HCT116 (cell line): ENCODE measurements at regions not wholly inside any gene's neighbourhood (a gene's known extent, or its start where the extent isn't known, plus 50 kb on each side); places are given as distances from the start of the nearest gene placed in this dataset.

Experiments
- ATAC-seq: fragments of 200-7000 bp; cut with Tn5 transposase; 2 replicates; pipeline ENCODE4 v1.9.1; 2020; ENCODE audit warnings: mild to moderate bottlenecking, moderate library complexity
- BruUV-seq: library from RNA; stranded (reverse); fragments of 400-500 nt; replicated peaks from 2 replicates; lab custom pipeline; 2021; lab: Mats Ljungman, UMichigan
- CTCF ChIA-PET: fragments of 300-600 bp; sonication (Branson Sonifier 250); formaldehyde crosslinking; loops from one replicate; lab custom pipeline; 2021; ENCODE audit warnings: antibody characterized with exemption; lab: Charles Lee
- POLR2A ChIA-PET: fragments of 300-600, 350-600 bp; sonication (Branson Sonifier 250); formaldehyde crosslinking; loops from one replicate; lab custom pipeline; 2021; ENCODE audit warnings: antibody characterized with exemption; lab: Charles Lee
- RAD21 ChIA-PET, 2 experiments: fragments of 300-600 bp; sonication (Branson Sonifier 250); formaldehyde crosslinking; loops; one replicate each; lab custom pipeline; 2023; ENCODE audit warnings: low total read pairs in 2 of 2; ENCODE audit not compliant: uncharacterized antibody in 2 of 2, unreplicated experiment in 2 of 2, low non-redundant PET in 1 of 2; lab: Charles Lee
- DNase-seq: peaks from one replicate; pipeline ENCODE4 v3.0.0-alpha.2; 2010; ENCODE audit warnings: low read depth, low spot score
- H2AFZ ChIP-seq: fragments of 200-600 bp; shearing (Covaris generic), sonication (generic); 2 replicates; pipeline ENCODE4 v1.6.1; 2017; ENCODE audit warnings: low read depth, mixed run types, mixed read lengths, antibody characterized with exemption, low read length; ENCODE audit not compliant: poor library complexity, severe bottlenecking
- H3K27ac ChIP-seq: 2 replicates; pipeline ENCODE4 v1.5.1; 2012; ENCODE audit warnings: low read depth, low read length
- H3K27me3 ChIP-seq: fragments of 200-600 bp; sonication (generic); 2 replicates; pipeline ENCODE4 v1.6.1; 2016; ENCODE audit warnings: mixed run types, low read length, mixed read lengths; ENCODE audit not compliant: insufficient read depth
- H3K36me3 ChIP-seq, 2 experiments: fragments of 200-500 bp in 1 of 2; fragments of 200-600 bp in 1 of 2; sonication (Bioruptor generic) in 1 of 2; sonication (generic) in 1 of 2; 2 replicates each; pipeline versions ENCODE4 v1.5.1 to v1.6.1; 2014 to 2016; ENCODE audit warnings: low read length in 2 of 2, inconsistent platforms in 1 of 2, mixed read lengths in 1 of 2, mixed run types in 1 of 2; ENCODE audit not compliant: insufficient read depth in 2 of 2, control insufficient read depth in 1 of 2
- H3K4me1 ChIP-seq, 2 experiments: fragments of 200-600 bp in 1 of 2; sonication (generic) in 1 of 2; 2 replicates each; pipeline versions ENCODE4 v1.5.1 to v1.6.1; 2012 to 2017; ENCODE audit warnings: low read length in 2 of 2, inconsistent platforms in 1 of 2, mild to moderate bottlenecking in 1 of 2, mixed read lengths in 1 of 2, mixed run types in 1 of 2, moderate library complexity in 1 of 2; ENCODE audit not compliant: insufficient read depth in 2 of 2, control insufficient read depth in 1 of 2
- H3K4me2 ChIP-seq: fragments of 200-600 bp; sonication (generic); 2 replicates; pipeline ENCODE4 v1.6.1; 2017; ENCODE audit warnings: mixed run types, low read length, mixed read lengths
- H3K4me3 ChIP-seq, 2 experiments: fragments of 200-600 bp in 1 of 2; sonication (generic) in 1 of 2; replicated peaks in 1 of 2; 2 replicates each; pipeline ENCODE4 v1.5.1; 2011 to 2016; ENCODE audit warnings: low read length in 2 of 2, control low read depth in 1 of 2, low read depth in 1 of 2, mild to moderate bottlenecking in 1 of 2, mixed read lengths in 1 of 2, mixed run types in 1 of 2
- H3K79me2 ChIP-seq: fragments of 200-600 bp; sonication (generic); 2 replicates; pipeline ENCODE4 v1.6.1; 2017; ENCODE audit warnings: mild to moderate bottlenecking, mixed run types, low read length, moderate library complexity, mixed read lengths; ENCODE audit not compliant: insufficient read depth
- H3K9ac ChIP-seq: fragments of 200-600 bp; sonication (generic); 2 replicates; pipeline ENCODE4 v1.6.1; 2016; ENCODE audit warnings: low read length, mixed read lengths
- H3K9me2 ChIP-seq: fragments of 200-600 bp; sonication (generic), shearing (Covaris generic); 2 replicates; pipeline ENCODE4 v1.6.1; 2017; ENCODE audit warnings: mixed run types, mild to moderate bottlenecking, moderate library complexity; ENCODE audit not compliant: insufficient read depth
- H3K9me3 ChIP-seq, 2 experiments: fragments of 200-500 bp in 1 of 2; fragments of 200-600 bp in 1 of 2; sonication (Bioruptor generic) in 1 of 2; sonication (generic) in 1 of 2; 2 replicates each; pipeline ENCODE4 v1.6.1; 2014 to 2017; ENCODE audit warnings: low read length in 2 of 2, mixed read lengths in 2 of 2, inconsistent platforms in 1 of 2, low read depth in 1 of 2, mild to moderate bottlenecking in 1 of 2, mixed run types in 1 of 2, moderate library complexity in 1 of 2; ENCODE audit not compliant: control insufficient read depth in 1 of 2, insufficient read depth in 1 of 2
- H4K20me1 ChIP-seq: fragments of 200-600 bp; sonication (generic), shearing (Covaris generic); 2 replicates; pipeline ENCODE4 v1.6.1; 2017; ENCODE audit warnings: mixed run types, mild to moderate bottlenecking, moderate library complexity; ENCODE audit not compliant: insufficient read depth
- FOSL1 ChIP-seq: IDR thresholded peaks from 2 replicates; pipeline ENCODE4 v1.6.1; 2012; ENCODE audit warnings: low read depth
- POLR2AphosphoS5 ChIP-seq: IDR thresholded peaks from 2 replicates; pipeline ENCODE4 v1.6.1; 2011; ENCODE audit warnings: mild to moderate bottlenecking, low read depth, low read length, moderate library complexity
- REST ChIP-seq: IDR thresholded peaks from 2 replicates; pipeline ENCODE4 v1.6.1; 2012; ENCODE audit warnings: low read depth
- intact Hi-C: fragments of 100-400 bp; cut with micrococcal nuclease; formaldehyde crosslinking; loops from 2 replicates; pipeline ENCODE4 v1.10.0; 2022
- TF ChIP-seq, protein P1 (sequence below): IDR thresholded peaks from 2 replicates; pipeline ENCODE4 v1.6.1; 2011; ENCODE audit warnings: mild to moderate bottlenecking, low read length, moderate library complexity; ENCODE audit not compliant: insufficient replicate concordance; ENCODE audit errors: extremely low read depth
- TF ChIP-seq, protein P2 (sequence below), 3 experiments: fragments of 200-600 bp in 1 of 3; sonication (generic) in 1 of 3; IDR thresholded peaks in 2 of 3; conservative IDR thresholded peaks in 1 of 3; 2 replicates each; pipeline ENCODE4 v1.5.1; 2012 to 2017; ENCODE audit warnings: low read depth in 2 of 3, low read length in 2 of 3, antibody characterized with exemption in 1 of 3, borderline replicate concordance in 1 of 3, control low read depth in 1 of 3, mild to moderate bottlenecking in 1 of 3, mixed read lengths in 1 of 3, mixed run types in 1 of 3, moderate library complexity in 1 of 3; ENCODE audit not compliant: insufficient read depth in 1 of 3

DNA sequence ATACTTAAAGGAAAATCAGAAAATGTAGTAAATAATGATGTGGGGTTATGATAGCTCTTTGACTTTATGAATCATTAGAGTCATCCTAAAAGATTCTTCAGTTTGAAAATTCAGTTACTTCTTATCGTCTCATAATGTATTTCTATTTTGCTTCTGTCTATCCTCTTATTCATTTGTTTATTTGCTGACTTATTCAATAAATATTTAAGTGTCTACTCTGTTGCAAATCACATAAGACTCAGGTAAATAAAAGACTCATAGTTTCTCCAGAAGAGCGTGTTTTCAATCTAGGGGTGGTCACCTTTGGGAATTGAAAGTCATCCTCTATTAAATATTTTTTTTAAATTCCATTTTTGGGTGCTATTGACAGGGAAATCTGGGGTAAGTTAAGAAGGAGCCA is 69.1 kb upstream of the RBMS1 start:
- H3K27ac ChIP-seq = no peak overlapping the region
- no peak for DNase-seq
- POLR2A ChIA-PET = no interaction called here

More for the DNA sequence above, 69.1 kb upstream of the RBMS1 start:
- Histone ChIP-seq H3K9me3 (no peaks in the 10 kb centered on the region), H4K20me1 (no peaks in the 10 kb centered on the region), H3K36me3 (no peaks in the 10 kb centered on the region), H3K4me1 (peaks cover 0 to 5% of the 10 kb centered on the region in 2 experiments; a peak in 1 of 4 replicates), H3K9ac (no peak overlapping the region), H3K27me3 (no peaks in the 10 kb centered on the region), H3K9me2 (no peaks in the 10 kb centered on the region), H3K79me2 (no peaks in the 10 kb centered on the region), H3K4me2 (no peak overlapping the region), H2AFZ (no peak overlapping the region), H3K4me3 (no peak overlapping the region)
- ATAC-seq = no peak
- intact Hi-C loops = no loop called here
- ChIA-PET CTCF (no interaction called here), RAD21 (no interaction called here)
- TF ChIP-seq REST (no peak), POLR2AphosphoS5 (no peak), FOSL1 (no peak)
- TF ChIP-seq, protein P1, sequence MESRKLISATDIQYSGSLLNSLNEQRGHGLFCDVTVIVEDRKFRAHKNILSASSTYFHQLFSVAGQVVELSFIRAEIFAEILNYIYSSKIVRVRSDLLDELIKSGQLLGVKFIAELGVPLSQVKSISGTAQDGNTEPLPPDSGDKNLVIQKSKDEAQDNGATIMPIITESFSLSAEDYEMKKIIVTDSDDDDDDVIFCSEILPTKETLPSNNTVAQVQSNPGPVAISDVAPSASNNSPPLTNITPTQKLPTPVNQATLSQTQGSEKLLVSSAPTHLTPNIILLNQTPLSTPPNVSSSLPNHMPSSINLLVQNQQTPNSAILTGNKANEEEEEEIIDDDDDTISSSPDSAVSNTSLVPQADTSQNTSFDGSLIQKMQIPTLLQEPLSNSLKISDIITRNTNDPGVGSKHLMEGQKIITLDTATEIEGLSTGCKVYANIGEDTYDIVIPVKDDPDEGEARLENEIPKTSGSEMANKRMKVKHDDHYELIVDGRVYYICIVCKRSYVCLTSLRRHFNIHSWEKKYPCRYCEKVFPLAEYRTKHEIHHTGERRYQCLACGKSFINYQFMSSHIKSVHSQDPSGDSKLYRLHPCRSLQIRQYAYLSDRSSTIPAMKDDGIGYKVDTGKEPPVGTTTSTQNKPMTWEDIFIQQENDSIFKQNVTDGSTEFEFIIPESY = no peak
- TF ChIP-seq, protein P2, sequence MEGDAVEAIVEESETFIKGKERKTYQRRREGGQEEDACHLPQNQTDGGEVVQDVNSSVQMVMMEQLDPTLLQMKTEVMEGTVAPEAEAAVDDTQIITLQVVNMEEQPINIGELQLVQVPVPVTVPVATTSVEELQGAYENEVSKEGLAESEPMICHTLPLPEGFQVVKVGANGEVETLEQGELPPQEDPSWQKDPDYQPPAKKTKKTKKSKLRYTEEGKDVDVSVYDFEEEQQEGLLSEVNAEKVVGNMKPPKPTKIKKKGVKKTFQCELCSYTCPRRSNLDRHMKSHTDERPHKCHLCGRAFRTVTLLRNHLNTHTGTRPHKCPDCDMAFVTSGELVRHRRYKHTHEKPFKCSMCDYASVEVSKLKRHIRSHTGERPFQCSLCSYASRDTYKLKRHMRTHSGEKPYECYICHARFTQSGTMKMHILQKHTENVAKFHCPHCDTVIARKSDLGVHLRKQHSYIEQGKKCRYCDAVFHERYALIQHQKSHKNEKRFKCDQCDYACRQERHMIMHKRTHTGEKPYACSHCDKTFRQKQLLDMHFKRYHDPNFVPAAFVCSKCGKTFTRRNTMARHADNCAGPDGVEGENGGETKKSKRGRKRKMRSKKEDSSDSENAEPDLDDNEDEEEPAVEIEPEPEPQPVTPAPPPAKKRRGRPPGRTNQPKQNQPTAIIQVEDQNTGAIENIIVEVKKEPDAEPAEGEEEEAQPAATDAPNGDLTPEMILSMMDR (IDR thresholded peaks at IDR 0.05 in 2 of 3, conservative IDR thresholded peaks at IDR 0.05 in 1 of 3; ENCODE audit: borderline replicate concordance in 1 of 3, insufficient read depth in 1 of 3, low read depth in 2 of 3, low read length in 2 of 3) = no peak
- BruUV-seq = no TSS peak
